ENCODE measurements at regions not wholly inside any gene's neighbourhood (a gene's known extent, or its start where the extent isn't known, plus 50 kb on each side); places are given as distances from the start of the nearest gene placed in this dataset.

DNA sequence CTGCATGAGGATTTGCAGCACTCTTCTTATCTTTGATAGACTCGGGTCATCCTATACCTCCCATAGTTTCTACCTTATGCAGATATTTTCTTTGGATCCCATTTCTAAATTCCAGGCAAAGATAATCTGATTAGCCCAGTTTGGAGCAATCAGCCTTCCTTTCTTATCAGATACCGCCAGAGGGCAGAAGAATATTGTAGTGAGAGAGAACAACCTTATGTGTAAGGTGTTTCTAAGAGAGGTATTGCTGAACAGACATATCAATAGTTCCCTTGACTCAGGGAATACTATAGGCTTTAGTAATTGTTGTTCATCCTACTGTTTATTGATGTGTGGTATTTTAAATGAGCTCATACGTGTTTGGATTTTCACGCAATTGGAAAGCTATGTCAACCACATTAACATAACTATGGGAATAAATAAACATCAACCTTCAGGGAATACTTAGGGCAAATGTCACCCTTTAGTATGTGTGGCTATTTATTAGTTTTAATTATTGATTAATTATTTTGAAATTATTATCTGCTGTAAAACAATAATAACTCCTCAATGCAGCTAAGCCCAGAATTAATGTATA lies 1435.2 kb upstream of the CDH9 start:
- TF ChIP-seq, protein P1, sequence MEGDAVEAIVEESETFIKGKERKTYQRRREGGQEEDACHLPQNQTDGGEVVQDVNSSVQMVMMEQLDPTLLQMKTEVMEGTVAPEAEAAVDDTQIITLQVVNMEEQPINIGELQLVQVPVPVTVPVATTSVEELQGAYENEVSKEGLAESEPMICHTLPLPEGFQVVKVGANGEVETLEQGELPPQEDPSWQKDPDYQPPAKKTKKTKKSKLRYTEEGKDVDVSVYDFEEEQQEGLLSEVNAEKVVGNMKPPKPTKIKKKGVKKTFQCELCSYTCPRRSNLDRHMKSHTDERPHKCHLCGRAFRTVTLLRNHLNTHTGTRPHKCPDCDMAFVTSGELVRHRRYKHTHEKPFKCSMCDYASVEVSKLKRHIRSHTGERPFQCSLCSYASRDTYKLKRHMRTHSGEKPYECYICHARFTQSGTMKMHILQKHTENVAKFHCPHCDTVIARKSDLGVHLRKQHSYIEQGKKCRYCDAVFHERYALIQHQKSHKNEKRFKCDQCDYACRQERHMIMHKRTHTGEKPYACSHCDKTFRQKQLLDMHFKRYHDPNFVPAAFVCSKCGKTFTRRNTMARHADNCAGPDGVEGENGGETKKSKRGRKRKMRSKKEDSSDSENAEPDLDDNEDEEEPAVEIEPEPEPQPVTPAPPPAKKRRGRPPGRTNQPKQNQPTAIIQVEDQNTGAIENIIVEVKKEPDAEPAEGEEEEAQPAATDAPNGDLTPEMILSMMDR (IDR thresholded peaks at IDR 0.05; ENCODE audit: low read length, missing control alignments), result peak; percentile 19

DNA sequence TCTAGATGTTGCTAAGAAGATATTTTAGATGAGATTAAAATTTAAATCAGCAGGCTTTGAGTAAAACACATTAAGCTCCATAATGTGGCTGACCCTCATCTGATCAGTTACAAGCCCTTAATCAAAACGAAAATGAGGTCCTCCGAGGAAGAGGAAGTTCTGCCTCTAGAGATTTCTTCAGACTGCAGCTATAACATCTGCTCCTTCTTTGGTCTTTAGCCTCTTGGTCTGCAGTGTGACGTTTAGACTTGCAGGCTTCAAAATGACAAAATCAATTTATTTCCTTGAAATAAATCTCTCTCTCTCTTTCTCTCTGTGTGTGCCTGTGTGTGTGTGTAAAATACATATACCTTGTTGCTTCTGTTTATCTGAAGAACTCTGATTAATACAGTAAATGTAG lies 1429.8 kb upstream of the CDH9 start:
- no peak overlapping the region for H3K4me3 ChIP-seq (replicated peaks; ENCODE audit: low read depth, low read length)
- no peak for DNase-seq (ENCODE audit: low read depth)
- TF ChIP-seq, protein P1 (IDR thresholded peaks at IDR 0.05; ENCODE audit: low read length, missing control alignments), result no peak

More for the DNA sequence above, 1435.2 kb upstream of the CDH9 start:
- H3K4me3 ChIP-seq (replicated peaks; ENCODE audit: low read depth, low read length), result no peak overlapping the region
- DNase-seq (ENCODE audit: low read depth), result peak; percentile 16

DNA sequence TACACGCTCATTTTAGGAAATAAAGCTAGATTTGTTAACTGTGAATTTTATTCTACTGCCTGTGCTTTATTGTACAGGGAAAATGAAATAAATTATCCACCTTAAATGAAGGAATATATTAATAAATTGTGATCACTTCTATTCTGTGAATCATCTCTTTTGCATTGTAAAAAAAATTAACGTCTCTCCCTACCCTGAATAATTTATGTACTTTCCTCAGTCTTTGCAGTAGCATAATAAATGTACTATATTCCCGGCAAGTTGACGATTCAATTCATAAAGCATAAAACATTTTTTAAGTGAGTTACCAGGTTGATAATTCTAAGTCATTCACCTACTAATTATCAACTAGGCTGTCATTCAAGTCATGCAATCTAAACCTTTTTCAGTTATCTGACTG lies 1425.3 kb upstream of the CDH9 start:
- no peak for DNase-seq (ENCODE audit: low read depth)
- no peak overlapping the region for H3K4me3 ChIP-seq (replicated peaks; ENCODE audit: low read depth, low read length)
- TF ChIP-seq, protein P1 (IDR thresholded peaks at IDR 0.05; ENCODE audit: low read length, missing control alignments), result no peak

DNA sequence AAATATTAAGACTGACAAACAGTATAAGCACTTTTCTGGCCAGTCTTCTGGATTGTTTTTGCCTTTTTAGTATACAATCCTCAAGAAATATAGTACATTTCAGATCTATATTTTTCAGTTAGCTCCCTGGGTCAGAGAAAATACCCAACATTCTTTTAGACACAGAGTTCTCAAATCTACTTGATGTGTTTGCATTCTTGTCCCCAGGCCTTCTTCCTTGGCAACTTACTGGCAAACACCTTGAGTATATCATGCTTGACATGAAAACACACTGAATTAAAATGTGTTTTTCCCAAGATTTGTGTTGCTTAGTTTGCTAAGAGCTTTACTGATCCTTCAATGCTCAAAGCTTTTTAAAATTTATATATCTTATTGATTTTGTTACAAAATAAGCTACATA lies 1413.1 kb upstream of the CDH9 start:
- no peak for DNase-seq (ENCODE audit: low read depth)
- TF ChIP-seq, protein P1 (IDR thresholded peaks at IDR 0.05; ENCODE audit: low read length, missing control alignments), result no peak

DNA sequence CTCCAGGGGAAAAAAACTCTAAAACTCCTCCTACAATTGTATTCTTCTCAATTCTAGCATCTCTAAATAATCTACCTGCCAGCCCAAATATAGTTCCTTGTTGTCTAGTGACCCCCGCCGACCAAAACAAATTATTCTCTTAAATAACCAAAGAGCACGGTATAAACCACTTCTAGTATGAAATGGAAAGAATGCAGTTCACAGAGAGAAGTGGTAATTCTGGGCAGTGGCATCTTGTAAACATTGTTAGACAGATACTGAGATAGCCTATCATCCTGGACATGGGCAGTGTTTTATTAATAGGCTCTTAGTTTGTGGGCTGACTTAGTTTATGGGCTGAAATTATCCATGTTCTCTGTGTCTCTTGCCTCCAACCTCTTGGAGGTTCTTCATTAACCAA lies 1412.6 kb upstream of the CDH9 start:
- TF ChIP-seq, protein P1 (IDR thresholded peaks at IDR 0.05; ENCODE audit: low read length, missing control alignments), result no peak
- DNase-seq (ENCODE audit: low read depth), result no peak
- no peak overlapping the region for H3K4me3 ChIP-seq (replicated peaks; ENCODE audit: low read depth, low read length)

More for the DNA sequence above, 1413.1 kb upstream of the CDH9 start:
- H3K4me3 ChIP-seq (replicated peaks; ENCODE audit: low read depth, low read length), result no peak overlapping the region

DNA sequence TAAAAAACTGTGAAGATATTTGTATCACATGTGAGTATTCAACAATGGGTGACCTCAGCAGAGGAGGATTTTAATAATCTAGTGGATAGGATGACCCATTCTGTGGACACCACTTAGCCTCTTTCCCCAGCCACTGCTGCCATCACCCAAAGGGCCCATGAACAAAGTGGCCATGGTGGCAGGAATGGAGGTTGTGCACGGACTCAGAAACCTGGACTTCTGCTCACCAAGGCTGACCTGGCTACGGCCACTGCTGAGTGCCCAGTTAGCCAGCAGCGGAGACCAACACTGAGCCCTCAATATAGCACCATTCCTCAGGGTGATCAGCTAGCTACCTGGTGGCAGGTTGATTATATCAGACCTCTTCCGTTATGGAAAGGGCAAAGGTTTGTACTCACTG lies 1410.4 kb upstream of the CDH9 start:
- no peak for DNase-seq (ENCODE audit: low read depth)
- H3K4me3 ChIP-seq (replicated peaks; ENCODE audit: low read depth, low read length), result no peak overlapping the region
- TF ChIP-seq, protein P1 (IDR thresholded peaks at IDR 0.05; ENCODE audit: low read length, missing control alignments), result no peak

DNA sequence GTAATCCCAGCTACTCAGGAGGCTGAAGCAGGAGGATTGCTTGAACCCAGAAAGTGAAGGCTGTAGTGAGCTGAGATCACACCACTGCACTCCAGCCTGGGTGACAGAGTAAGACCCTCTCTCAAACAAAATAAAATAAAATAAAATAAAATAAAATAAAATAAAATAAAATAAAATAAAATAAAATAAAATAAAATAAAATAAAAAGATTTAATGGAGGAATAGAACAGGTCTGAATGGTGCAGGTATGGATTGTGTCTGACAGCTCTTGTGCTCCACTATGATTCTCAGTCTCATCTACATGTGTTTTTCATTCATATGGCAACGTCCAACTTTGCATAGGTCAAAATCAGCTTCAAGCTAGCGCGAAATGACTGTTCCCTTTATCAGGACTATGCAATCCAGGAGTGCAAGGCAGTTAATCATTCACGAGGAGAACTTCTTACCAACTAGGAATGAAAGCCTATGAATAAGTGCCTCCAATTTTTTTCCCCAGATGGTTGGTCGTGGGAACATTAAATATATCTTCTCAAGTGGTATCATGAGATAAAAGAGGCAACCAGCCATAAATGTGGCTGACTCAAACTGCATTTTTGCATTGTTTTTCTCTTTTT lies 1392.3 kb upstream of the CDH9 start:
- DNase-seq (ENCODE audit: low read depth), result peak; percentile 1
- TF ChIP-seq, protein P1 (IDR thresholded peaks at IDR 0.05; ENCODE audit: low read length, missing control alignments), result no peak
- no peak overlapping the region for H3K4me3 ChIP-seq (replicated peaks; ENCODE audit: low read depth, low read length)

Data from fibroblast of pulmonary artery (primary cell).